HepG2 (cell line): ENCODE measurements at regions not wholly inside any gene's neighbourhood (a gene's known extent, or its start where the extent isn't known, plus 50 kb on each side); places are given as distances from the start of the nearest gene placed in this dataset.
A peak's percentile ranks its signal among the peaks of the same experiment; 100 is the strongest.

ENCODE experiments used
- ATAC-seq: fragments of 200-7000 bp; cut with Tn5 transposase; 3 replicates; pipeline ENCODE4 v1.9.1; 2020; ENCODE audit warnings: mild to moderate bottlenecking, moderate library complexity
- BruUV-seq: library from RNA; stranded (reverse); fragments of 400-500 nt; replicated peaks from 2 replicates; lab custom pipeline; 2021; lab: Mats Ljungman, UMichigan
- CTCF ChIA-PET: fragments of 300-600 bp; formaldehyde crosslinking; extraction: SDS; loops from one replicate; lab custom pipeline; 2021; ENCODE audit warnings: low total read pairs, inconsistent platforms, low intra/inter-chr PET ratio; lab: Yijun Ruan, JAX
- POLR2A ChIA-PET: fragments of 350-600 bp; sonication (Branson Sonifier 250); formaldehyde crosslinking; loops from one replicate; lab custom pipeline; 2020; ENCODE audit warnings: antibody characterized with exemption, inconsistent platforms; lab: Yijun Ruan, JAX
- DNase-seq: peaks from one replicate; pipeline ENCODE4 v3.0.0-alpha.2; 2015; ENCODE audit warnings: low spot score
- FAIRE-seq: peaks from 3 replicates; lab custom pipeline; 2011; peaks lifted over from hg19 to GRCh38; lab: Jason Lieb, UNC
- H2AFZ ChIP-seq: one replicate; pipeline ENCODE4 v1.6.1; 2011; ENCODE audit warnings: low read length, inconsistent platforms
- H3K27ac ChIP-seq: fragments of 300-600 bp; 3 replicates; pipeline ENCODE4 v1.8.0; 2011; ENCODE audit warnings: mixed run types, mild to moderate bottlenecking, mixed read lengths, low read length, inconsistent platforms; ENCODE audit not compliant: insufficient read depth; ENCODE audit errors: extremely low read length
- H3K27me3 ChIP-seq, 2 experiments: fragments of 200-600 bp in 1 of 2; 2 replicates in 1 of 2; 3 replicates in 1 of 2; pipeline versions ENCODE4 v1.6.0 to v1.8.0; 2011; ENCODE audit warnings: low read length in 2 of 2, mild to moderate bottlenecking in 2 of 2, moderate library complexity in 2 of 2, inconsistent platforms in 1 of 2; ENCODE audit not compliant: insufficient read depth in 2 of 2, control insufficient read depth in 1 of 2
- H3K36me3 ChIP-seq, 2 experiments: fragments of 200-600 bp in 1 of 2; replicated peaks in 1 of 2; 2 replicates in 1 of 2; 3 replicates in 1 of 2; pipeline versions ENCODE4 v1.5.1 to v1.8.0; 2011; ENCODE audit warnings: low read length in 2 of 2, inconsistent platforms in 1 of 2; ENCODE audit not compliant: insufficient read depth in 2 of 2, control insufficient read depth in 1 of 2
- H3K4me1 ChIP-seq: 2 replicates; pipeline ENCODE4 v1.5.1; 2012; ENCODE audit warnings: low read length, inconsistent platforms; ENCODE audit not compliant: insufficient read depth
- H3K4me2 ChIP-seq: 2 replicates; pipeline ENCODE4 v1.6.0; 2011; ENCODE audit warnings: low read depth, low read length, inconsistent platforms
- H3K4me3 ChIP-seq, 3 experiments: fragments of 200-600 bp in 1 of 3; sonication (generic), shearing (Covaris generic) in 1 of 3; replicated peaks in 1 of 3; 2 replicates each; pipeline ENCODE4 v1.5.1; 2011 to 2016; ENCODE audit warnings: low read length in 3 of 3, inconsistent platforms in 2 of 3, low read depth in 2 of 3, mild to moderate bottlenecking in 2 of 3, control low read depth in 1 of 3, mixed read lengths in 1 of 3; ENCODE audit not compliant: insufficient read depth in 1 of 3
- H3K79me2 ChIP-seq: one replicate; pipeline ENCODE4 v1.6.1; 2011; ENCODE audit warnings: low read length, inconsistent platforms; ENCODE audit not compliant: insufficient read depth
- H3K9ac ChIP-seq: 2 replicates; pipeline ENCODE4 v1.6.0; 2011; ENCODE audit warnings: mild to moderate bottlenecking, low read depth, low read length, inconsistent platforms; ENCODE audit not compliant: insufficient read depth
- H3K9me3 ChIP-seq: 2 replicates; pipeline ENCODE4 v1.5.1; 2012; ENCODE audit warnings: mild to moderate bottlenecking, low read length
- H4K20me1 ChIP-seq: 2 replicates; pipeline ENCODE4 v1.6.0; 2011; ENCODE audit warnings: inconsistent platforms, mild to moderate bottlenecking, low read length, moderate library complexity; ENCODE audit not compliant: insufficient read depth
- CHD4 ChIP-seq: fragments of 200-600 bp; sonication (generic); IDR thresholded peaks from 2 replicates; pipeline ENCODE4 v1.7.0; 2017; ENCODE audit warnings: mild to moderate bottlenecking, low read length, borderline replicate concordance
- HCFC1 ChIP-seq: fragments of 150-350 bp; IDR thresholded peaks from 2 replicates; pipeline ENCODE4 v1.6.1; 2014; ENCODE audit warnings: low read depth, low read length
- KAT8 ChIP-seq: IDR thresholded peaks from 2 replicates; pipeline ENCODE4 v1.6.1; 2016; ENCODE audit warnings: missing genetic modification reagents, missing compliant biosample characterization
- NFIC ChIP-seq: IDR thresholded peaks from 2 replicates; pipeline ENCODE4 v1.6.1; 2012; ENCODE audit warnings: mild to moderate bottlenecking, low read length, inconsistent platforms
- NR2F2 ChIP-seq: IDR thresholded peaks from 2 replicates; pipeline ENCODE4 v1.6.1; 2012; ENCODE audit warnings: low read depth, inconsistent platforms, borderline replicate concordance
- ZSCAN22 ChIP-seq: sonication (generic); formaldehyde crosslinking; IDR thresholded peaks from 2 replicates; pipeline ENCODE4 v1.4.0; 2020; ENCODE audit warnings: mild to moderate bottlenecking, missing genetic modification reagents
- WGBS: methylation state at CpG from one replicate; pipeline ENCODE4 v1.1.6; 2017; ENCODE audit warnings: low lambda C conversion rate; 5-methylcytosine and 5-hydroxymethylcytosine counted together
- in situ Hi-C: cut with HindIII; loops from 2 replicates; pipeline ENCODE4 v1.10.0; 2017; ENCODE audit warnings: low pct_unique_long_range_greater_than_20kb; ENCODE audit not compliant: extremely low pct_ligation_motif_present
- intact Hi-C: fragments of 100-400 bp; cut with micrococcal nuclease; formaldehyde crosslinking; loops from one replicate; pipeline ENCODE4 v1.10.0; 2022; ENCODE audit not compliant: unreplicated experiment
- TF ChIP-seq, protein P1 (sequence below), 2 experiments: IDR thresholded peaks; 2 replicates each; pipeline ENCODE4 v1.6.1; 2011 to 2012; ENCODE audit warnings: low read length in 2 of 2, borderline replicate concordance in 1 of 2, low read depth in 1 of 2, mild to moderate bottlenecking in 1 of 2, moderate library complexity in 1 of 2
- TF ChIP-seq, protein P2 (sequence below): IDR thresholded peaks from 2 replicates; pipeline ENCODE4 v1.6.1; 2012; ENCODE audit warnings: inconsistent platforms
- TF ChIP-seq, protein P3 (sequence below): sonication (generic); formaldehyde crosslinking; IDR thresholded peaks from 2 replicates; pipeline ENCODE4 v1.4.0; 2020; ENCODE audit warnings: missing genetic modification reagents
- TF ChIP-seq, protein P4 (sequence below): sonication (generic); formaldehyde crosslinking; IDR thresholded peaks from 2 replicates; pipeline ENCODE4 v1.4.0; 2020; ENCODE audit warnings: mild to moderate bottlenecking, missing genetic modification reagents

DNA sequence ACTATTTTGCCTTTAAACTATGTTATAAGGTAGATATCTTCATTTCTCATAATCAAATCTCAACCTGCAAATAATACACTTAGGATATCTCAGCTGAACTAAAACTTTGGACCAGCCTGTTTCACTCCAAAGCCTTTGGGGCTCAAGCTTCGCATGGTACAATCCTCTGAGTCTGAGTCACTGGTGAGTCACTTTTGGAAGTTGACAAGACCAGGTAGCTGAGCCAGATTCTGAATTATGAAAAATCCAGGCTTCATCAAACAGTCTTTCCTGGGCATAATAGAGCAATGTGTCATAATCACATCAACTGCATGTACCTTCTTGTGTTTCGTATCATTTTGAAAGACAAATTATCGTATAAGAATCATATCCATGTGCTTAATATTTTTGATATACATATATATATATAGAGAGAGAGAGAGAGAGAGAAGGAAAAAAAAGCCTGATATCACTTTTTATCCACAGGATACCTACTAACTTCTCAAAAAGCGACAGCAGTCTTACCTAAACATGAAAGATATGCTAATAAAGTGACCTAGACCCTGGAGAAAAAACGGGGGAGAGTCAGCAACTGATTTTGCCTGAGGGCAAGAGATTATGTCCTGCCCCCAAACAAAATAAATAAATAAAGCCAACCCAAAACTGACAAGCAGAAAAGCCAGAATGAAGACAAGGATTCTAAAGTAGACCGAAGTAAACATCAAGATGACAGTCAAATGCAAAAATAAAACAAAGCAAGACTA lies 263.9 kb upstream of the TGFBR2 start:
- BruUV-seq = no TSS peak
- Histone ChIP-seq H2AFZ (no peak overlapping the region), H4K20me1 (no peaks in the 10 kb centered on the region), H3K4me2 (no peak overlapping the region), H3K9ac (no peak overlapping the region), H3K36me3 (no peaks in the 10 kb centered on the region), H3K79me2 (no peaks in the 10 kb centered on the region), H3K27ac (peak overlapping the region; percentile 10), H3K4me1 (peaks cover 63% of the 10 kb centered on the region), H3K9me3 (no peaks in the 10 kb centered on the region), H3K27me3 (no peaks in the 10 kb centered on the region), H3K4me3 (no peak overlapping the region)
- no peak for FAIRE-seq
- DNase-seq = peak; percentile 87
- 57% methylated on average over 6 of the region's 6 CpGs for WGBS
- in situ Hi-C loops (no loop called here), intact Hi-C loops (loop anchor here (10.0 kb wide), 2 partner anchors 88 to 228 kb away; no protein-coding TSS in a partner anchor)
- peak; percentile 86 for ATAC-seq
- ChIA-PET POLR2A (interaction anchor here (1.0 to 1.1 kb wide), 2 partner anchors 84 to 264 kb away, joined by 4 to 6 read pairs; partner anchors contain the start of gene TGFBR2), CTCF (no interaction called here)
- TF ChIP-seq, protein P1, sequence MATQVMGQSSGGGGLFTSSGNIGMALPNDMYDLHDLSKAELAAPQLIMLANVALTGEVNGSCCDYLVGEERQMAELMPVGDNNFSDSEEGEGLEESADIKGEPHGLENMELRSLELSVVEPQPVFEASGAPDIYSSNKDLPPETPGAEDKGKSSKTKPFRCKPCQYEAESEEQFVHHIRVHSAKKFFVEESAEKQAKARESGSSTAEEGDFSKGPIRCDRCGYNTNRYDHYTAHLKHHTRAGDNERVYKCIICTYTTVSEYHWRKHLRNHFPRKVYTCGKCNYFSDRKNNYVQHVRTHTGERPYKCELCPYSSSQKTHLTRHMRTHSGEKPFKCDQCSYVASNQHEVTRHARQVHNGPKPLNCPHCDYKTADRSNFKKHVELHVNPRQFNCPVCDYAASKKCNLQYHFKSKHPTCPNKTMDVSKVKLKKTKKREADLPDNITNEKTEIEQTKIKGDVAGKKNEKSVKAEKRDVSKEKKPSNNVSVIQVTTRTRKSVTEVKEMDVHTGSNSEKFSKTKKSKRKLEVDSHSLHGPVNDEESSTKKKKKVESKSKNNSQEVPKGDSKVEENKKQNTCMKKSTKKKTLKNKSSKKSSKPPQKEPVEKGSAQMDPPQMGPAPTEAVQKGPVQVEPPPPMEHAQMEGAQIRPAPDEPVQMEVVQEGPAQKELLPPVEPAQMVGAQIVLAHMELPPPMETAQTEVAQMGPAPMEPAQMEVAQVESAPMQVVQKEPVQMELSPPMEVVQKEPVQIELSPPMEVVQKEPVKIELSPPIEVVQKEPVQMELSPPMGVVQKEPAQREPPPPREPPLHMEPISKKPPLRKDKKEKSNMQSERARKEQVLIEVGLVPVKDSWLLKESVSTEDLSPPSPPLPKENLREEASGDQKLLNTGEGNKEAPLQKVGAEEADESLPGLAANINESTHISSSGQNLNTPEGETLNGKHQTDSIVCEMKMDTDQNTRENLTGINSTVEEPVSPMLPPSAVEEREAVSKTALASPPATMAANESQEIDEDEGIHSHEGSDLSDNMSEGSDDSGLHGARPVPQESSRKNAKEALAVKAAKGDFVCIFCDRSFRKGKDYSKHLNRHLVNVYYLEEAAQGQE (IDR thresholded peaks at IDR 0.05; ENCODE audit: borderline replicate concordance in 1 of 2, low read depth in 1 of 2, low read length in 2 of 2) = no peak
- TF ChIP-seq ZSCAN22 (CRISPR knock-in tag) (no peak), KAT8 (CRISPR knock-in tag) (0 out of 2 replicates have a peak, but pooled peaks have one; percentile 16), CHD4 (0 out of 2 replicates have a peak, but pooled peaks have one; percentile 38), NR2F2 (no peak), NFIC (0 out of 2 replicates have a peak, but pooled peaks have one; percentile 22), HCFC1 (no peak)
- TF ChIP-seq, protein P2, sequence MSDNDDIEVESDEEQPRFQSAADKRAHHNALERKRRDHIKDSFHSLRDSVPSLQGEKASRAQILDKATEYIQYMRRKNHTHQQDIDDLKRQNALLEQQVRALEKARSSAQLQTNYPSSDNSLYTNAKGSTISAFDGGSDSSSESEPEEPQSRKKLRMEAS = no peak
- TF ChIP-seq, protein P3, sequence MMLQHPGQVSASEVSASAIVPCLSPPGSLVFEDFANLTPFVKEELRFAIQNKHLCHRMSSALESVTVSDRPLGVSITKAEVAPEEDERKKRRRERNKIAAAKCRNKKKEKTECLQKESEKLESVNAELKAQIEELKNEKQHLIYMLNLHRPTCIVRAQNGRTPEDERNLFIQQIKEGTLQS (CRISPR knock-in tag) = peak; percentile 82
- TF ChIP-seq, protein P4, sequence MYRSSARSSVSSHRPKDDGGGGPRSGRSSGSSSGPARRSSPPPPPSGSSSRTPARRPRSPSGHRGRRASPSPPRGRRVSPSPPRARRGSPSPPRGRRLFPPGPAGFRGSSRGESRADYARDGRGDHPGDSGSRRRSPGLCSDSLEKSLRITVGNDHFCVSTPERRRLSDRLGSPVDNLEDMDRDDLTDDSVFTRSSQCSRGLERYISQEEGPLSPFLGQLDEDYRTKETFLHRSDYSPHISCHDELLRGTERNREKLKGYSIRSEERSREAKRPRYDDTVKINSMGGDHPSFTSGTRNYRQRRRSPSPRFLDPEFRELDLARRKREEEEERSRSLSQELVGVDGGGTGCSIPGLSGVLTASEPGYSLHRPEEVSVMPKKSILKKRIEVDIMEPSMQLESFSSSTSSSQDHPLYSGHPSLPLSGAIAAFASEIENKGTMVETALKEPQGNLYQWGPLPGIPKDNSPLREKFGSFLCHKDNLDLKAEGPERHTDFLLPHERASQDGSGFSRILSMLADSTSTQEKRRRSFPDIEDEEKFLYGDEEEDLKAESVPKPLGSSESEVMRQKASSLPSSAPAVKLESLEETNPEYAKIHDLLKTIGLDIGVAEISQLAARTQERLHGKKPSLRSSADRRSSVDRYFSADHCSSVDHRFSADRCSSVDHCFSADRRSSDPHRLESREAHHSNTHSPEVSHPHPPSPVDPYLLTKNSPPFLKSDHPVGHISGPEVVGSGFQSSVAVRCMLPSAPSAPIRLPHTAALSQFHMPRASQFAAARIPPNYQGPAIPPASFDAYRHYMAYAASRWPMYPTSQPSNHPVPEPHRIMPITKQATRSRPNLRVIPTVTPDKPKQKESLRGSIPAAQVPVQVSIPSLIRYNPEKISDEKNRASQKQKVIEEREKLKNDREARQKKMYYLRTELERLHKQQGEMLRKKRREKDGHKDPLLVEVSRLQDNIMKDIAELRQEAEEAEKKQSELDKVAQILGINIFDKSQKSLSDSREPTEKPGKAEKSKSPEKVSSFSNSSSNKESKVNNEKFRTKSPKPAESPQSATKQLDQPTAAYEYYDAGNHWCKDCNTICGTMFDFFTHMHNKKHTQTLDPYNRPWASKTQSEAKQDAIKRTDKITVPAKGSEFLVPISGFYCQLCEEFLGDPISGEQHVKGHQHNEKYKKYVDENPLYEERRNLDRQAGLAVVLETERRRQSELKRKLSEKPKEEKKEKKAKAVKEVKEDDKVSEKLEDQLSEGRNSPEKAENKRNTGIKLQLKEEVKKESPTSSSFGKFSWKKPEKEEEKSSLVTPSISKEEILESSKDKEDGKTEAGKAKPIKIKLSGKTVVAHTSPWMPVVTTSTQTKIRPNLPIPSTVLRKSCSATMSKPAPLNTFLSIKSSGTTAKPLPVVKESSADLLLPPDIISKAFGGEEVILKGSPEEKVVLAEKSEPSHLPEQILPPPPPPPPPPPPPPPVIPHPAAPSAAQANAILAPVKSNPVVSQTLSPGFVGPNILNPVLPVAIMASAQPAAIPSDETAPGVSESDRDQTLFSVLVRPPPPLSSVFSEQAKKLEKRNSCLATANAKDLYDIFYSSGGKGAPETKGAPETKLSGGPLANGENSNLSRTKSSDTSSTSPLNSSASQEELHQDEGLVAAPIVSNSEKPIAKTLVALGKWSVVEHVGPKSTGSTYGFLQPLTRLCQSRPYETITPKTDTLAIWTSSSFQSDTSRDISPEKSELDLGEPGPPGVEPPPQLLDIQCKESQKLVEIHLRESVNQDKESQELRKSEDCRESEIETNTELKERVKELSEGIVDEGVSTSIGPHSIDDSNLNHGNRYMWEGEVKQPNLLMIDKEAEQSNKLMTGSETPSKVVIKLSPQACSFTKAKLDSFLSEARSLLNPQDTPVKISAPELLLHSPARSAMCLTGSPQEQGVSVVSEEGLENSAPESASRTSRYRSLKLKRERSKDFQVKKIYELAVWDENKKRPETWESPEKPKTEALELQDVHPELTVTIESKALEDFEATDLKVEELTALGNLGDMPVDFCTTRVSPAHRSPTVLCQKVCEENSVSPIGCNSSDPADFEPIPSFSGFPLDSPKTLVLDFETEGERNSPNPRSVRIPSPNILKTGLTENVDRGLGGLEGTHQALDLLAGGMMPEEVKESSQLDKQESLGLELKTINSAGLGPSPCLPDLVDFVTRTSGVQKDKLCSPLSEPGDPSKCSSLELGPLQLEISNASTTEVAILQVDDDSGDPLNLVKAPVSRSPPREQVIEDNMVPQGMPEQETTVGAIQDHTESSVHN (CRISPR knock-in tag) = no peak
